A673 (cell line): ENCODE measurements at regions not wholly inside any gene's neighbourhood (a gene's known extent, or its start where the extent isn't known, plus 50 kb on each side); places are given as distances from the start of the nearest gene placed in this dataset.

Source experiments
- BruUV-seq: library from RNA; stranded (reverse); fragments of 400-500 nt; replicated peaks from 2 replicates; lab custom pipeline; 2021; lab: Mats Ljungman, UMichigan
- CTCF ChIA-PET: fragments of 300-600 bp; sonication (Branson Sonifier 250); formaldehyde crosslinking; loops from one replicate; lab custom pipeline; 2022; ENCODE audit warnings: antibody characterized with exemption; lab: Charles Lee
- POLR2A ChIA-PET: fragments of 300-600 bp; sonication (Branson Sonifier 250); formaldehyde crosslinking; loops from one replicate; lab custom pipeline; 2022; ENCODE audit warnings: antibody characterized with exemption; ENCODE audit not compliant: low non-redundant PET; lab: Charles Lee
- DNase-seq: peaks from one replicate; pipeline ENCODE4 v3.0.0-alpha.2; 2015; ENCODE audit warnings: low spot score
- H3K27ac ChIP-seq: fragments of 200-600 bp; sonication (generic); 2 replicates; pipeline ENCODE4 v1.5.1; 2016; ENCODE audit warnings: mixed run types, low read depth, mild to moderate bottlenecking, mixed read lengths, antibody characterized with exemption, low read length; ENCODE audit not compliant: poor library complexity, severe bottlenecking
- H3K27me3 ChIP-seq: fragments of 200-600 bp; sonication (generic); replicated peaks from 2 replicates; pipeline ENCODE4 v1.6.1; 2017; ENCODE audit warnings: mixed run types, low read depth, mild to moderate bottlenecking, mixed read lengths, antibody characterized with exemption, low read length; ENCODE audit not compliant: insufficient read depth, poor library complexity
- H3K36me3 ChIP-seq: fragments of 200-600 bp; sonication (generic); 2 replicates; pipeline ENCODE4 v1.6.1; 2016; ENCODE audit warnings: mixed run types, mild to moderate bottlenecking, mixed read lengths, antibody characterized with exemption, low read length; ENCODE audit not compliant: insufficient read depth, poor library complexity, severe bottlenecking
- H3K4me1 ChIP-seq: fragments of 200-600 bp; sonication (generic); 2 replicates; pipeline ENCODE4 v1.6.1; 2017; ENCODE audit warnings: mixed run types, mild to moderate bottlenecking, mixed read lengths, antibody characterized with exemption, low read length; ENCODE audit not compliant: insufficient read depth, poor library complexity, severe bottlenecking
- H3K4me3 ChIP-seq: fragments of 200-600 bp; sonication (generic); 2 replicates; pipeline ENCODE4 v1.5.1; 2016; ENCODE audit warnings: low read depth, mixed run types, mild to moderate bottlenecking, mixed read lengths, low read length; ENCODE audit not compliant: poor library complexity, severe bottlenecking
- H3K9me3 ChIP-seq: fragments of 200-600 bp; sonication (generic); 2 replicates; pipeline ENCODE4 v1.6.1; 2016; ENCODE audit warnings: mixed run types, low read depth, mild to moderate bottlenecking, mixed read lengths, antibody characterized with exemption, low read length; ENCODE audit not compliant: poor library complexity, severe bottlenecking
- CTCF ChIP-seq: fragments of 300-800, 200-600 bp; sonication (generic); conservative IDR thresholded peaks from 2 replicates; pipeline ENCODE4 v1.5.1; 2017; ENCODE audit warnings: low read depth, mild to moderate bottlenecking, antibody characterized with exemption, low read length, moderate library complexity, mixed read lengths
- EZH2 ChIP-seq: fragments of 200-600 bp; sonication (generic); IDR thresholded peaks from 2 replicates; pipeline ENCODE4 v1.6.1; 2017; ENCODE audit warnings: borderline replicate concordance, low read depth, mild to moderate bottlenecking, mixed read lengths, antibody characterized with exemption, low read length; ENCODE audit not compliant: poor library complexity, severe bottlenecking
- intact Hi-C: fragments of 100-400 bp; cut with micrococcal nuclease; formaldehyde crosslinking; loops from one replicate; pipeline ENCODE4 v1.10.0; 2022; ENCODE audit not compliant: unreplicated experiment

GRCh38 chr2:59308108-59308507, 1067.0 kb upstream of the FANCL start:
- Histone ChIP-seq H3K4me3 (no peak overlapping the region), H3K27me3 (peaks cover 1% of the 10 kb centered on the region), H3K27ac (no peak overlapping the region), H3K36me3 (no peaks in the 10 kb centered on the region), H3K9me3 (no peaks in the 10 kb centered on the region), H3K4me1 (no peaks in the 10 kb centered on the region)
- no TSS peak for BruUV-seq
- no peak for TF ChIP-seq CTCF
- TF ChIP-seq EZH2 = no peak
- ChIA-PET POLR2A (no interaction called here), CTCF (no interaction called here)
- intact Hi-C loops = loop anchor here (10.0 kb wide), 1 partner anchor 277 kb away; no protein-coding TSS in a partner anchor
- no peak for DNase-seq

- TF ChIP-seq EZH2 = no peak
- no peak for TF ChIP-seq CTCF
- no peak overlapping the region for H3K4me3 ChIP-seq
- ChIA-PET POLR2A (interaction anchor here (0.7 kb wide), 1 partner anchor 264 kb away, joined by 3 read pairs; no protein-coding TSS in a partner anchor), CTCF (no interaction called here)
- H3K27me3 ChIP-seq = no peaks in the 10 kb centered on the region
- no peak overlapping the region for H3K27ac ChIP-seq
- DNase-seq = no peak
- no peaks in the 10 kb centered on the region for H3K9me3 ChIP-seq
- H3K36me3 ChIP-seq = no peaks in the 10 kb centered on the region
- BruUV-seq = no TSS peak
- intact Hi-C loops = loop anchor here (10.0 kb wide), 1 partner anchor 278 kb away; no protein-coding TSS in a partner anchor
- H3K4me1 ChIP-seq = no peaks in the 10 kb centered on the region
Observed at GRCh38 chr2:59307196-59307595, 1066.1 kb upstream of the FANCL start.

- Histone ChIP-seq H3K27ac (no peak overlapping the region), H3K27me3 (no peaks in the 10 kb centered on the region), H3K4me3 (no peak overlapping the region), H3K36me3 (no peaks in the 10 kb centered on the region), H3K9me3 (no peaks in the 10 kb centered on the region), H3K4me1 (no peaks in the 10 kb centered on the region)
- no TSS peak for BruUV-seq
- intact Hi-C loops = loop anchor here (5.0 to 10.0 kb wide), 2 partner anchors 282 to 1249 kb away; partner anchors contain the start of gene BCL11A
- DNase-seq = no peak
- TF ChIP-seq CTCF = no peak
- no peak for TF ChIP-seq EZH2
- CTCF ChIA-PET = no interaction called here
- POLR2A ChIA-PET = no interaction called here
Observed at GRCh38 chr2:59303272-59303671, 1062.1 kb upstream of the FANCL start.
